ENCODE measurements at regions not wholly inside any gene's neighbourhood (a gene's known extent, or its start where the extent isn't known, plus 50 kb on each side); places are given as distances from the start of the nearest gene placed in this dataset.

GRCh38 chr15:37260255-37260654, 159.9 kb upstream of the MEIS2 start:
- no peak for DNase-seq (ENCODE audit: low read depth)

- no peak for DNase-seq (ENCODE audit: low read depth)
These were observed 161.3 kb upstream of the MEIS2 start for GRCh38 chr15:37261685-37262084.

- no peak for DNase-seq (ENCODE audit: low read depth)
These were observed 162.7 kb upstream of the MEIS2 start for GRCh38 chr15:37262922-37263608.

DNA sequence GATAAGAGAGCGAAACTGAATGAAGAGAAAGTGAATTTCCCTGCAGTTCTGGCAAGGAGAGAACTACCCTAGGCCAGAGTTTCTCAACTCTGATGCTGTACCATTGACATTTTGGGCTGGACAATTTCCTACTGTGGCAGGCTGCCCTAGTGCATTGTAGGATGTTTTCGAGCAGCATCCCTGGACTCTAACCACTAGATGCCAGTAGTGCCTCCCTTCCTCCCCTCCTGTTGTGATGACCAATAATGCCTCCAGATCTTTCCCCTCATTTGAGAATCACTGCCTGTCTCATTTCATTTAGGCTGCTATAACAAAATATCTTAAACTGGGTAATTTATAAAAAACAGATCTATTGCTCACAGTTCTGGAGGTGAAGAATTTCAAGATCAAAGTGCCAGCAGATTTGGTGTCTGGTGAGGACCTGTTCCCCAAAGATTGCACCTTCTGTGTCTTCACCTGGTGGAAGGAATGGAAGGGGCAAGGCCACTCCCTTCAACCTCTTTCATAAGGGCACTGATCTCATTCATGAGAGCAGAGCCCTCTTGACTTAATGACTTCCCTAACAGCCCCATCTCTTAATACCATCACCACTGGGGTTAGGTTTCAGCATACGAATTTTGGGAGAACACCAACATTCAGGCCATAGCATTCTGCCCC, 188.9 kb upstream of the MEIS2 start:
- DNase-seq (ENCODE audit: low read depth): peak; percentile 6

- peak; percentile 38 for DNase-seq (ENCODE audit: low read depth)
These were observed 191.6 kb upstream of the MEIS2 start for GRCh38 chr15:37291920-37292319.

DNA sequence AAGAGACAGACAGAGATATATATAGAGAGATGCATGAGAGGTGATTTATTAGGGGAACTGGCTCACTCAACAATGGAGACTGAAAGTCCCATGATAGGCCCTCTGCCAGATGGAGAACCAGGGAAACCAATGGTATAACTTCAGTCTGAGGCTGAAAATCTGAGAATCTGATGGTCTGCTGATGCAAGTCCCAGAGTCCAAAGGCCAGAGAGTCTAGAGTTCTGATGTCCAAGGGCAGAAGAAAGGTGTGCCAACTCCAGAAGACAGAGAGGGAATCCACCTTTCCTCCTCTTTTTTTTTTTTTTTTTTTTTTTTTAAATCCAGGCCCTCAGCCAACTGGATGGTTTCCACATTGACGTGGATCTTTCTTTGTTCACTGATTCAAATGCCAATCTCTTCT, 197.9 kb upstream of the MEIS2 start:
- no peak for DNase-seq (ENCODE audit: low read depth)

- DNase-seq (ENCODE audit: low read depth): no peak
These were observed 239.1 kb upstream of the MEIS2 start for GRCh38 chr15:37339437-37339836.

GRCh38 chr15:37339856-37340255, 239.5 kb upstream of the MEIS2 start:
- no peak for DNase-seq (ENCODE audit: low read depth)

DNA sequence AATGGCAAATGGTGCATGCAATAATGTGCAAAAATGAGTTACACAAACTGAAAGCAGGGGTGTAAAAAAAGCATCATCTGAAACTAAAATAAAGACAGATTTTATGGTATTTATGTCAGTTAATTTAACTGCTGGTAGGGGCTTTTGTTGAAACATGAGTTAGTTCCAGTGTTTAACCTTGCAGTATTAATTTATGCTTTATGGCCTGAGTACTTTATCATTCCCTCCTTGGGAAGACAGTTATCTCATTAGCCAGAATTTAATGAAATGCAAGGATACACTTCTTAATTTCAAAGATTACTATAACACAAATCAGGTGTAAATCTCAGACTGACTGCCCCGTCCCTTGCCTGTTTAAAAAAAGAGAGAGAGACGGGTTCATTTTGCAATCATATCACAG, 240.1 kb upstream of the MEIS2 start:
- DNase-seq (ENCODE audit: low read depth): no peak

- DNase-seq (ENCODE audit: low read depth): no peak
These were observed 258.9 kb upstream of the MEIS2 start for GRCh38 chr15:37359101-37359892.

DNA sequence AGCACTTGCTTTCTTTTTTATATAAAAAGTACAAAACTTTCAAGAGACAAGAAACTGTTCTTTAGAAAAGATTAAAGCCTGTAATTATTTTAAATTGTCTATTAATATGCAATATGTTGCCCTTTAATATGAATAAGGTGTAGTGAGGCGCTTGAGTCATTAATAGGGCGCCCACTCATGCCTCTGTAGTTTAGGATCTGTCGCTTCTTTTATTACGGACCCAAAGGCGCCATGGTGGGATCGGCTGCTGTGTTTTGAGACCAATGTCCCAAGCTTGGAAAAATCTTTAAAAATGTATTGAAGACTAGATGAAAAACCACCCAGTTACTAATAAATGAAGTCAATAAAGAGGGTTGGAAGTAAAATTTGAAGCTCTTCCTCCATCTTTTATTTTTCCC, 259.5 kb upstream of the MEIS2 start:
- no peak for DNase-seq (ENCODE audit: low read depth)

GRCh38 chr15:37360724-37361123, 260.4 kb upstream of the MEIS2 start:
- no peak for DNase-seq (ENCODE audit: low read depth)

DNA sequence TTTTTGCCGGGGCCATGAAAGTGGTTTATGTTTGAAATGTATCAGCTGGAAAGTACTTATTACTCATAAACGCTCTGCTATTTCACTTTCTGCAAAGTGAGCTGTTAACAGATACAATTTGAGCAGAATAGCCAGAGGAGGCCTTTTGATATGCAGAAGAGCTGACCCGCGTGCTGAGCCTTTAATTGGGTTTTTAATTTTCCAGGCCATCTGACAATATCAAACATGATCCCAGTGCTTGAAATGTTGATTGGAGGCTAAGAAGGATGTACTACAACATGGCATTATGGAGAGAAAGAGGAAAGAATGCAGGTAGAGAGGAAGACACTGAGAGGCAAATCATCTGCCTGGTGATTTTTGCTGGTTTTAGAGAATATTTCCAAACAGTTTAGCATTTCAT, 261.3 kb upstream of the MEIS2 start:
- no peak for DNase-seq (ENCODE audit: low read depth)

GRCh38 chr15:37362414-37362813, 262.1 kb upstream of the MEIS2 start:
- DNase-seq (ENCODE audit: low read depth): no peak

- DNase-seq (ENCODE audit: low read depth): no peak
These were observed 268.6 kb upstream of the MEIS2 start for GRCh38 chr15:37368961-37369360.

GRCh38 chr15:37370941-37371340, 270.6 kb upstream of the MEIS2 start:
- DNase-seq (ENCODE audit: low read depth): peak; percentile 1

DNA sequence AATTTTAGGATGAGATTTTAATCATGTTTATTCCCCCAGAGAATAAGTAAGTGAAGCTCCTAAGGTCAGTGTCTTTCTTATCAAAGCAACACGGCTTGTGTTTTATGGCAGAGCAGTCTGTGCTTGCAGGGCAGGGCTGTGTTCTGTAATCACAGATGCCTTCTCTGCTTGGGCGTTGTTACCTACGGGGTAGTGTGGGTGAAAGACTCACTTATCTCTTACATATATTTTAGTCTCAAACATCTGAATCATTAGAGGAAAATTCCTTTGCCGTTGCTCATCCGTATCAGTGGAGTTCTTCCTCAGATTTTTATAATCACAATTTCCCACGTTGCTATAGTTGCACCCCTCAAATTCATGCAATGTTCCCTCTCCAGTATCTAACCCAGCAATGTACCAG, 271.7 kb upstream of the MEIS2 start:
- DNase-seq (ENCODE audit: low read depth): peak; percentile 27

DNA sequence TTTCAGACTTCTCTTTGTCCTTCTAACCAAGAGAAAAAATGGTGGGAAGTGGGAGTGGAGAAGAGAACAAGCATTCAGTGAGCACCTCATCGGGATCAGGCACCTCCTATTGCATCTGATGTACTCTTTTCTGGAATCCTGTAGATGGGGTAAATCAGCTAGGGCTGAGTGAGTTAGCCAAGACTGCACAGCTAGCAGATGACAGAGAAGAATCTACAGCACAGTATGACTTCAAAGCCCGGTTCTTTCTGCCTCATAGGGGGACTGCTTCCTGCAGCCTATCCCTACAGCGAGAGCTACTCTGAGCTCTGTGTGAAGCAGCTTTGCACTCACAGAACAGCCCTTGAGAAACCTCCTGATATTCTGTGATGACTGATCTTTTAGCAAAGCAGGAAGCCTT, 275.2 kb upstream of the MEIS2 start:
- DNase-seq (ENCODE audit: low read depth): no peak

DNA sequence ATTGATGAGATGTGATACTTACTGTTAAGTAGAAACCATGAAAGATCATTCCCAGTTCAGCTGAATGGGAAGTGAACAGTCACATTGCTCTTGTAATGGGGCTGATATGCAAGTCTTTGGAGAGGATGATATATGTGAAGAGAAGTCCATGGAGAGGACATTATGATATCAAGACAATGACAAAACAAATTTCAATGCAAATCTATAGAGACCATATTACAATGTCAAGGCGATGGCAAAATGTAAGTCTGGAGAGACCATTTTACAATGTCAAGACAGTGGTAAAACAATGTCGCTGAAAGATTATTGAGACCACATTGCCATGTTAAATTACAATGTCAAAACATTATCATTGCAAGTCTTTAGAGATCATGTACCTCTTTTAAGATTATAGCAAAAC, 277.1 kb upstream of the MEIS2 start:
- no peak for DNase-seq (ENCODE audit: low read depth)

DNA sequence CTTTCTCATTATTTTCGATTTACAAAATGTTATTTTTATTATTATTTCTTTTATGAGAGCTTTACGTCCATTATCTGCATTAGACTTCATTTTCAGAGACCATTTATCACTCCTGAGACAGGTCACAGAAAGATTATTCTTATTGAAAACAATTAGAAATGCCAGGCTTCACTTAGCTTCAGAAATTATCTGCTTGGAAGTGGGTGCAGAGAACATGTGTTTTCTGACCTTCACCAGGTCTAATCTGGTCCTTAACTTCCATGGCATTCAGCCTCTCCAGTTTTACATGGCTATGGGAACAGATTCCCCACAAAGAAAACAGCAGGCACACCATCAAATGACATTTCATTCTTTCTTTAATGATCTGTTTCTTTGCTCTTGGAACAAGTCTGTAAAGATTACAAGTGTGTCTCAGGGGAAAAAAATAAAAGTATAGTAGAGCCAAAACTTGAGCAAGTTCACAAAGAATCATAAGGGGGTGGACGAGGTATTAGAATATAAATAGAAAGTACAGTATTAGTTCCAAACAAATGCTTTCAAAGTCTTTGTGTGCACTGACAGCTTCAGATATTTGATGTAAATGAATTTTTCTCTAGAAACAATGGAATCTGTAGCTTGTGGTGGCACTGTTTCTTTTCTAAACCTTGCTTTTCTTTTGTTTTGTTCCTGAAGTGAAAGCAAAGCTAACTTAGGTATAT, 294.2 kb upstream of the MEIS2 start:
- DNase-seq (ENCODE audit: low read depth): no peak

DNA sequence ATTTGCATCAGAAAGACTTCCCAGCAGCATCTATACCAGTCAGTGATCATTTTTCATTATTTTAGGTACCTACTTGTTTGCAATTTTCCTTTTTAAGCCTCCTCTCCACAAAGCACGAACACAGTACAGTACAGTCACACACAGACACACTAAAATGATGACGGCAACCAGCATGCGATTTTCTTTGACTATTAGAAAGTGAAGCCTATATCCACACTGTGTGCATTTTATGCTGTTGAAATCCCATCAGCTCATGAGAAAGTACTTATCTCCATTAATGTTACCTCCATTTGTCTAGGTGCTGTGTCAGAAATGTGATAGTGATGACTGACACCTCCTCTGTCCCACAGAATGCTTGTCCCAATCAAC, 294.7 kb upstream of the MEIS2 start:
- DNase-seq (ENCODE audit: low read depth): no peak

GRCh38 chr15:37397266-37398022, 297.1 kb upstream of the MEIS2 start:
- DNase-seq (ENCODE audit: low read depth): no peak
